SK-N-DZ (cell line): ENCODE measurements at regions not wholly inside any gene's neighbourhood (a gene's known extent, or its start where the extent isn't known, plus 50 kb on each side); places are given as distances from the start of the nearest gene placed in this dataset.
"Not testable (repeated sequence)": the region's sequence is repeated elsewhere in the genome, so short reads cannot be mapped to it uniquely, and the experiment has no call there.

Source experiments
- DNase-seq: peaks from one replicate; pipeline ENCODE4 v3.0.0-alpha.2; 2015; ENCODE audit warnings: low spot score

- DNase-seq: no peak
Observed at GRCh38 chr5:7210549-7210948, 185.4 kb upstream of the ADCY2 start.

GRCh38 chr5:7213525-7213924 is 182.4 kb upstream of the ADCY2 start:
- DNase-seq: no peak

GRCh38 chr5:7214906-7215416 is 181.0 kb upstream of the ADCY2 start:
- DNase-seq: no peak

- no peak for DNase-seq
Observed at GRCh38 chr5:7218141-7218540, 177.8 kb upstream of the ADCY2 start.

GRCh38 chr5:7220156-7220555 is 175.8 kb upstream of the ADCY2 start:
- DNase-seq: no peak

- no peak for DNase-seq
Observed at GRCh38 chr5:7221041-7221440, 174.9 kb upstream of the ADCY2 start.

- no peak for DNase-seq
Observed at GRCh38 chr5:7225826-7226225, 170.1 kb upstream of the ADCY2 start.

GRCh38 chr5:7242118-7242710 is 153.7 kb upstream of the ADCY2 start:
- DNase-seq: no peak

GRCh38 chr5:7244208-7244607 is 151.7 kb upstream of the ADCY2 start:
- no peak for DNase-seq

- no peak for DNase-seq
Observed at GRCh38 chr5:7245121-7245651, 150.8 kb upstream of the ADCY2 start.

- DNase-seq: no peak
Observed at GRCh38 chr5:7246287-7246686, 149.7 kb upstream of the ADCY2 start.

- DNase-seq: no peak
Observed at GRCh38 chr5:7250004-7250403, 145.9 kb upstream of the ADCY2 start.

GRCh38 chr5:7250611-7251010 is 145.3 kb upstream of the ADCY2 start:
- no peak for DNase-seq

- DNase-seq: no peak
Observed at GRCh38 chr5:7251132-7251531, 144.8 kb upstream of the ADCY2 start.

GRCh38 chr5:7261049-7261448 is 134.9 kb upstream of the ADCY2 start:
- peak; percentile 27 for DNase-seq

GRCh38 chr5:7261900-7262299 is 134.0 kb upstream of the ADCY2 start:
- no peak for DNase-seq

GRCh38 chr5:7263398-7264015 is 132.4 kb upstream of the ADCY2 start:
- DNase-seq: not testable (repeated sequence)

GRCh38 chr5:7265776-7266175 is 130.2 kb upstream of the ADCY2 start:
- DNase-seq: not testable (repeated sequence)

GRCh38 chr5:7268722-7269121 is 127.2 kb upstream of the ADCY2 start:
- DNase-seq: not testable (repeated sequence)

- no peak for DNase-seq
Observed at GRCh38 chr5:7269591-7270274, 126.2 kb upstream of the ADCY2 start.

- no peak for DNase-seq
Observed at GRCh38 chr5:7271435-7272084, 124.4 kb upstream of the ADCY2 start.

- DNase-seq: no peak
Observed at GRCh38 chr5:7272408-7272965, 123.5 kb upstream of the ADCY2 start.
